SK-N-SH (cell line): ENCODE measurements at regions not wholly inside any gene's neighbourhood (a gene's known extent, or its start where the extent isn't known, plus 50 kb on each side); places are given as distances from the start of the nearest gene placed in this dataset.

ENCODE experiments used
- CTCF ChIP-seq: fragments of 200-600 bp; sonication (generic); IDR thresholded peaks from 2 replicates; pipeline ENCODE4 v1.6.1; 2017; ENCODE audit warnings: antibody characterized with exemption, mild to moderate bottlenecking, moderate library complexity
- ELF1 ChIP-seq: IDR thresholded peaks from 2 replicates; pipeline ENCODE4 v1.4.0; 2012
- EP300 ChIP-seq, 2 experiments: IDR thresholded peaks; 2 replicates each; pipeline versions ENCODE4 v1.4.0 to v1.6.1; 2012; ENCODE audit warnings: borderline replicate concordance in 1 of 2, low read depth in 1 of 2, low read length in 1 of 2
- RCOR1 ChIP-seq: fragments of 150-350 bp; IDR thresholded peaks from 2 replicates; pipeline ENCODE4 v1.6.1; 2017; ENCODE audit warnings: antibody characterized with exemption, low read length
- REST ChIP-seq: IDR thresholded peaks from 2 replicates; pipeline ENCODE4 v1.6.1; 2012; ENCODE audit warnings: mild to moderate bottlenecking, low read depth, low read length, moderate library complexity
- RFX5 ChIP-seq: IDR thresholded peaks from 2 replicates; pipeline ENCODE4 v1.6.1; 2012; ENCODE audit warnings: mild to moderate bottlenecking, improper control_type of control experiment, low read length
- RXRA ChIP-seq: IDR thresholded peaks from 2 replicates; pipeline ENCODE4 v1.4.0; 2012; ENCODE audit warnings: low read depth, mild to moderate bottlenecking, borderline replicate concordance
- TAF1 ChIP-seq: IDR thresholded peaks from 2 replicates; pipeline ENCODE4 v1.6.1; 2012; ENCODE audit warnings: low read depth, mild to moderate bottlenecking, low read length, moderate library complexity, borderline replicate concordance

GRCh38 chr9:93899609-93900435 is 55.3 kb downstream of the BARX1 start:
- TF ChIP-seq CTCF (no peak), RCOR1 (no peak), ELF1 (no peak), RFX5 (no peak), REST (no peak), EP300 (IDR thresholded peaks at IDR 0.05; ENCODE audit: borderline replicate concordance in 1 of 2, low read depth in 1 of 2, low read length in 1 of 2) (no peak), TAF1 (no peak), RXRA (no peak)
